NCI-H1048 (cell line): ENCODE measurements at regions not wholly inside any gene's neighbourhood (a gene's known extent, or its start where the extent isn't known, plus 50 kb on each side); places are given as distances from the start of the nearest gene placed in this dataset.
"Not testable (repeated sequence)": the region's sequence is repeated elsewhere in the genome, so short reads cannot be mapped to it uniquely, and the experiment has no call there.

ENCODE experiments used
- DNase-seq: peaks from one replicate; lab custom pipeline; 2025; lab: John Stamatoyannopoulos, UW

GRCh38 chr9:78714576-78714975 lies 417.7 kb downstream of the PSAT1 start:
- DNase-seq = no peak

GRCh38 chr9:78719029-78719428 lies 422.1 kb downstream of the PSAT1 start:
- not testable (repeated sequence) for DNase-seq

- no peak for DNase-seq
Measured at GRCh38 chr9:78724896-78725295, 428.0 kb downstream of the PSAT1 start.

- DNase-seq = no peak
Measured at GRCh38 chr9:78725503-78725902, 428.6 kb downstream of the PSAT1 start.

- no peak for DNase-seq
Measured at GRCh38 chr9:78745331-78745730, 448.4 kb downstream of the PSAT1 start.

GRCh38 chr9:78746010-78746409 lies 449.1 kb downstream of the PSAT1 start:
- DNase-seq = peak; percentile 3

- no peak for DNase-seq
Measured at GRCh38 chr9:78753039-78753438, 456.1 kb downstream of the PSAT1 start.

- DNase-seq = no peak
Measured at GRCh38 chr9:78756813-78757510, 460.0 kb downstream of the PSAT1 start.

- DNase-seq = no peak
Measured at GRCh38 chr9:78763424-78763823, 466.5 kb downstream of the PSAT1 start.

GRCh38 chr9:78765861-78766260 lies 468.9 kb downstream of the PSAT1 start:
- no peak for DNase-seq

GRCh38 chr9:78767490-78767889 lies 470.6 kb downstream of the PSAT1 start:
- DNase-seq = no peak

- no peak for DNase-seq
Measured at GRCh38 chr9:78769690-78770089, 472.8 kb downstream of the PSAT1 start.

- DNase-seq = no peak
Measured at GRCh38 chr9:78775211-78775610, 478.3 kb downstream of the PSAT1 start.

- DNase-seq = no peak
Measured at GRCh38 chr9:78775696-78776295, 478.9 kb downstream of the PSAT1 start.

GRCh38 chr9:78777747-78778146 lies 480.8 kb downstream of the PSAT1 start:
- no peak for DNase-seq

- DNase-seq = no peak
Measured at GRCh38 chr9:78778318-78778717, 481.4 kb downstream of the PSAT1 start.

GRCh38 chr9:78778861-78779374 lies 482.0 kb downstream of the PSAT1 start:
- no peak for DNase-seq

GRCh38 chr9:78781681-78782080 lies 484.8 kb downstream of the PSAT1 start:
- no peak for DNase-seq

- DNase-seq = no peak
Measured at GRCh38 chr9:78782234-78782633, 485.3 kb downstream of the PSAT1 start.

- no peak for DNase-seq
Measured at GRCh38 chr9:78782858-78783257, 485.9 kb downstream of the PSAT1 start.

GRCh38 chr9:78783743-78784142 lies 486.8 kb downstream of the PSAT1 start:
- no peak for DNase-seq

GRCh38 chr9:78786794-78787193 lies 489.9 kb downstream of the PSAT1 start:
- DNase-seq = no peak

GRCh38 chr9:78788101-78788500 lies 491.2 kb downstream of the PSAT1 start:
- DNase-seq = no peak

- DNase-seq = no peak
Measured at GRCh38 chr9:78791779-78792178, 494.9 kb downstream of the PSAT1 start.
